ENCODE measurements at regions not wholly inside any gene's neighbourhood (a gene's known extent, or its start where the extent isn't known, plus 50 kb on each side); places are given as distances from the start of the nearest gene placed in this dataset.

DNA sequence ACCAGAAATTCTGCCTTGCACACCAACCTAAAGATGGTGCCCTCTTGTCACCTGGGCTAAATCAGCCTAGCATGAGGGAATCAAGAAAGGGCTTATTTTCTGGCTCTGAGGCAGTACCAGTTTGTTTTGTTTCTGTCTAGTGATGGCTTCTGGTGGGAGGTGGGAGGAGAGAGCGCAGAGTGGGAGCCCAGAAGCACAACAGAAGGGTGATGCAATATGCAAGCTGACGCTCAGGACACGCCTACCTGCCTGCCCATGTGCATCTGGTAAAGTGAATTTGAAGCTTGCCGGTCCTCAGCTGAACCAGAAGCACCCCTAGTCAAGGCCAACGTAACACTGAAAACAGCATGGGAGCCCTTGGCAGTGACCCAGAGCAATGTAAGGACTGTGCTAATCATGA is 138.4 kb upstream of the TIAM1 start:
- TF ChIP-seq, protein P1, sequence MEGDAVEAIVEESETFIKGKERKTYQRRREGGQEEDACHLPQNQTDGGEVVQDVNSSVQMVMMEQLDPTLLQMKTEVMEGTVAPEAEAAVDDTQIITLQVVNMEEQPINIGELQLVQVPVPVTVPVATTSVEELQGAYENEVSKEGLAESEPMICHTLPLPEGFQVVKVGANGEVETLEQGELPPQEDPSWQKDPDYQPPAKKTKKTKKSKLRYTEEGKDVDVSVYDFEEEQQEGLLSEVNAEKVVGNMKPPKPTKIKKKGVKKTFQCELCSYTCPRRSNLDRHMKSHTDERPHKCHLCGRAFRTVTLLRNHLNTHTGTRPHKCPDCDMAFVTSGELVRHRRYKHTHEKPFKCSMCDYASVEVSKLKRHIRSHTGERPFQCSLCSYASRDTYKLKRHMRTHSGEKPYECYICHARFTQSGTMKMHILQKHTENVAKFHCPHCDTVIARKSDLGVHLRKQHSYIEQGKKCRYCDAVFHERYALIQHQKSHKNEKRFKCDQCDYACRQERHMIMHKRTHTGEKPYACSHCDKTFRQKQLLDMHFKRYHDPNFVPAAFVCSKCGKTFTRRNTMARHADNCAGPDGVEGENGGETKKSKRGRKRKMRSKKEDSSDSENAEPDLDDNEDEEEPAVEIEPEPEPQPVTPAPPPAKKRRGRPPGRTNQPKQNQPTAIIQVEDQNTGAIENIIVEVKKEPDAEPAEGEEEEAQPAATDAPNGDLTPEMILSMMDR (conservative IDR thresholded peaks at IDR 0.05) = no peak
- no peak for TF ChIP-seq ZFX (IDR thresholded peaks at IDR 0.05)

Data from C4-2B (cell line).